Lower lobe of right lung (tissue), 2 donors: ENCODE measurements at regions not wholly inside any gene's neighbourhood (a gene's known extent, or its start where the extent isn't known, plus 50 kb on each side); places are given as distances from the start of the nearest gene placed in this dataset.

Experiments
- ATAC-seq, 2 donors: fragments of 200-7000 bp; cut with Tn5 transposase; one replicate each; pipeline ENCODE4 v1.9.1; 2020 to 2022; ENCODE audit warnings: mild to moderate bottlenecking in 2 of 2, moderate library complexity in 2 of 2
- DNase-seq: peaks from one replicate; pipeline ENCODE4 v3.0.0-alpha.2; 2020
- H3K27ac ChIP-seq: fragments of 200-600 bp; one replicate; pipeline ENCODE4 v1.8.0; 2022
- H3K27me3 ChIP-seq: fragments of 200-600 bp; one replicate; pipeline ENCODE4 v1.8.0; 2022; ENCODE audit warnings: low read depth
- H3K36me3 ChIP-seq: fragments of 200-600 bp; one replicate; pipeline ENCODE4 v1.8.0; 2022; ENCODE audit warnings: mild to moderate bottlenecking
- H3K4me1 ChIP-seq: fragments of 200-600 bp; one replicate; pipeline ENCODE4 v1.8.0; 2022
- H3K4me3 ChIP-seq: fragments of 200-600 bp; one replicate; pipeline ENCODE4 v1.8.0; 2022; ENCODE audit warnings: mild to moderate bottlenecking
- H3K9me3 ChIP-seq: fragments of 200-600 bp; one replicate; pipeline ENCODE4 v1.8.0; 2022
- CTCF ChIP-seq: fragments of 200-600 bp; IDR thresholded peaks from one replicate; pipeline ENCODE4 v1.8.0; 2022; ENCODE audit warnings: antibody characterized with exemption, mild to moderate bottlenecking
- intact Hi-C: fragments of 100-400 bp; cut with DNase I; formaldehyde crosslinking; loops from one replicate; pipeline ENCODE4 v1.11.0; 2022
- donor health status: DM: no; HTN: yes; CAD: no; lungs with severe emphysema.

- no peaks in the 10 kb centered on the region for H3K36me3 ChIP-seq
- no peak for DNase-seq
- no peak overlapping the region for H3K27ac ChIP-seq
- TF ChIP-seq CTCF, result peak; percentile 86
- peak; percentile 91 to 92 for ATAC-seq
- intact Hi-C loops, result loop anchor here (10.0 kb wide), 1 partner anchor 1165 kb away; no protein-coding TSS in a partner anchor
- H3K4me1 ChIP-seq, result no peaks in the 10 kb centered on the region
- H3K9me3 ChIP-seq, result no peaks in the 10 kb centered on the region
- H3K4me3 ChIP-seq, result no peak overlapping the region
- no peaks in the 10 kb centered on the region for H3K27me3 ChIP-seq
These were observed 229.8 kb upstream of the LRIG3 start for GRCh38 chr12:59149995-59150642.

GRCh38 chr12:59147791-59148190, 227.5 kb upstream of the LRIG3 start:
- Histone ChIP-seq H3K27me3 (no peaks in the 10 kb centered on the region), H3K9me3 (no peaks in the 10 kb centered on the region), H3K4me1 (no peaks in the 10 kb centered on the region), H3K4me3 (no peak overlapping the region), H3K27ac (no peak overlapping the region), H3K36me3 (no peaks in the 10 kb centered on the region)
- intact Hi-C loops, result no loop called here
- ATAC-seq (no peak), DNase-seq (no peak)
- no peak for TF ChIP-seq CTCF

- H3K27me3 ChIP-seq, result no peaks in the 10 kb centered on the region
- DNase-seq, result no peak
- no peak for ATAC-seq
- intact Hi-C loops, result no loop called here
- no peak overlapping the region for H3K4me3 ChIP-seq
- H3K4me1 ChIP-seq, result no peaks in the 10 kb centered on the region
- H3K27ac ChIP-seq, result no peak overlapping the region
- no peak for TF ChIP-seq CTCF
- H3K9me3 ChIP-seq, result no peaks in the 10 kb centered on the region
- no peaks in the 10 kb centered on the region for H3K36me3 ChIP-seq
These were observed 222.0 kb upstream of the LRIG3 start for GRCh38 chr12:59142183-59142790.

- Histone ChIP-seq H3K27me3 (no peaks in the 10 kb centered on the region), H3K27ac (no peak overlapping the region), H3K4me1 (no peaks in the 10 kb centered on the region), H3K9me3 (no peaks in the 10 kb centered on the region), H3K4me3 (no peak overlapping the region), H3K36me3 (no peaks in the 10 kb centered on the region)
- intact Hi-C loops, result no loop called here
- no peak for DNase-seq
- TF ChIP-seq CTCF, result no peak
- ATAC-seq, result no peak
These were observed 214.4 kb upstream of the LRIG3 start for GRCh38 chr12:59134750-59135149.

- no peaks in the 10 kb centered on the region for H3K9me3 ChIP-seq
- no peak for ATAC-seq
These were observed 211.2 kb upstream of the LRIG3 start for GRCh38 chr12:59131462-59131861.

More at GRCh38 chr12:59131462-59131861, 211.2 kb upstream of the LRIG3 start:
- Histone ChIP-seq H3K27me3 (no peaks in the 10 kb centered on the region), H3K4me1 (no peaks in the 10 kb centered on the region), H3K27ac (no peak overlapping the region), H3K4me3 (no peak overlapping the region), H3K36me3 (no peaks in the 10 kb centered on the region)
- no peak for DNase-seq
- no peak for TF ChIP-seq CTCF
- intact Hi-C loops, result no loop called here
